Loucy (cell line): ENCODE measurements at regions not wholly inside any gene's neighbourhood (a gene's known extent, or its start where the extent isn't known, plus 50 kb on each side); places are given as distances from the start of the nearest gene placed in this dataset.

Experiments
- CTCF ChIP-seq: fragments of 200-600 bp; sonication (generic); conservative IDR thresholded peaks from 2 replicates; pipeline ENCODE4 v1.5.1; 2014; ENCODE audit warnings: mild to moderate bottlenecking, antibody characterized with exemption, low read length
- EZH2phosphoT487 ChIP-seq: fragments of 200-600 bp; IDR thresholded peaks from 2 replicates; pipeline ENCODE4 v1.6.1; 2018; ENCODE audit warnings: antibody characterized with exemption, mild to moderate bottlenecking, moderate library complexity, borderline replicate concordance

- no peak for TF ChIP-seq CTCF
- TF ChIP-seq EZH2phosphoT487: no peak
Observed at GRCh38 chr2:136527560-136527959, 237.8 kb upstream of the THSD7B start.
